ENCODE measurements at regions not wholly inside any gene's neighbourhood (a gene's known extent, or its start where the extent isn't known, plus 50 kb on each side); places are given as distances from the start of the nearest gene placed in this dataset.

GRCh38 chr6:164135511-164136132 is 721.1 kb downstream of the QKI start:
- Mint-ChIP-seq H3K27me3 (ENCODE audit: unreplicated experiment) (no peaks in the 10 kb centered on the region), H3K36me3 (ENCODE audit: low read depth, unreplicated experiment) (no peaks in the 10 kb centered on the region), H3K4me1 (ENCODE audit: unreplicated experiment) (no peaks in the 10 kb centered on the region), H3K27ac (ENCODE audit: unreplicated experiment) (no peak overlapping the region), H3K9me3 (ENCODE audit: unreplicated experiment) (no peaks in the 10 kb centered on the region), H3K4me3 (ENCODE audit: unreplicated experiment) (no peak overlapping the region)
- TF ChIP-seq CTCF (IDR thresholded peaks at IDR 0.05; ENCODE audit: unreplicated experiment) = no peak
- DNase-seq (ENCODE audit: low spot score) = no peak

- no peak for TF ChIP-seq CTCF (IDR thresholded peaks at IDR 0.05; ENCODE audit: unreplicated experiment)
These were observed 718.6 kb downstream of the QKI start for GRCh38 chr6:164133095-164133494.

GRCh38 chr6:164130585-164130984 is 716.1 kb downstream of the QKI start:
- no peak for TF ChIP-seq CTCF (IDR thresholded peaks at IDR 0.05; ENCODE audit: unreplicated experiment)
- H3K27me3 Mint-ChIP-seq (ENCODE audit: unreplicated experiment) = no peaks in the 10 kb centered on the region
- H3K4me1 Mint-ChIP-seq (ENCODE audit: unreplicated experiment) = no peaks in the 10 kb centered on the region
- H3K27ac Mint-ChIP-seq (ENCODE audit: unreplicated experiment) = no peak overlapping the region
- DNase-seq (ENCODE audit: low spot score) = no peak
- no peaks in the 10 kb centered on the region for H3K36me3 Mint-ChIP-seq (ENCODE audit: low read depth, unreplicated experiment)
- H3K9me3 Mint-ChIP-seq (ENCODE audit: unreplicated experiment) = no peaks in the 10 kb centered on the region
- no peak overlapping the region for H3K4me3 Mint-ChIP-seq (ENCODE audit: unreplicated experiment)

More at GRCh38 chr6:164133095-164133494, 718.6 kb downstream of the QKI start:
- Mint-ChIP-seq H3K9me3 (ENCODE audit: unreplicated experiment) (no peaks in the 10 kb centered on the region), H3K27me3 (ENCODE audit: unreplicated experiment) (no peaks in the 10 kb centered on the region), H3K27ac (ENCODE audit: unreplicated experiment) (no peak overlapping the region), H3K36me3 (ENCODE audit: low read depth, unreplicated experiment) (no peaks in the 10 kb centered on the region), H3K4me3 (ENCODE audit: unreplicated experiment) (no peak overlapping the region), H3K4me1 (ENCODE audit: unreplicated experiment) (no peaks in the 10 kb centered on the region)
- no peak for DNase-seq (ENCODE audit: low spot score)

- Mint-ChIP-seq H3K27me3 (ENCODE audit: unreplicated experiment) (no peaks in the 10 kb centered on the region), H3K9me3 (ENCODE audit: unreplicated experiment) (no peaks in the 10 kb centered on the region), H3K27ac (ENCODE audit: unreplicated experiment) (no peak overlapping the region), H3K4me1 (ENCODE audit: unreplicated experiment) (no peaks in the 10 kb centered on the region), H3K36me3 (ENCODE audit: low read depth, unreplicated experiment) (no peaks in the 10 kb centered on the region), H3K4me3 (ENCODE audit: unreplicated experiment) (no peak overlapping the region)
- TF ChIP-seq CTCF (IDR thresholded peaks at IDR 0.05; ENCODE audit: unreplicated experiment) = no peak
- no peak for DNase-seq (ENCODE audit: low spot score)
These were observed 715.6 kb downstream of the QKI start for GRCh38 chr6:164130151-164130550.

- no peak for TF ChIP-seq CTCF (IDR thresholded peaks at IDR 0.05; ENCODE audit: unreplicated experiment)
- no peaks in the 10 kb centered on the region for H3K27me3 Mint-ChIP-seq (ENCODE audit: unreplicated experiment)
- H3K4me3 Mint-ChIP-seq (ENCODE audit: unreplicated experiment) = no peak overlapping the region
These were observed 714.7 kb downstream of the QKI start for GRCh38 chr6:164129218-164129617.

More at GRCh38 chr6:164129218-164129617, 714.7 kb downstream of the QKI start:
- Mint-ChIP-seq H3K4me1 (ENCODE audit: unreplicated experiment) (no peaks in the 10 kb centered on the region), H3K9me3 (ENCODE audit: unreplicated experiment) (no peaks in the 10 kb centered on the region), H3K36me3 (ENCODE audit: low read depth, unreplicated experiment) (no peaks in the 10 kb centered on the region), H3K27ac (ENCODE audit: unreplicated experiment) (no peak overlapping the region)
- DNase-seq (ENCODE audit: low spot score) = no peak
